Effector memory CD4-positive, alpha-beta T cell (primary cell): ENCODE measurements at regions not wholly inside any gene's neighbourhood (a gene's known extent, or its start where the extent isn't known, plus 50 kb on each side); places are given as distances from the start of the nearest gene placed in this dataset.

ENCODE experiments used
- DNase-seq, 3 donors: peaks; one replicate each; pipeline ENCODE4 v3.0.0-alpha.2; 2020
- H3K27ac ChIP-seq: 2 replicates; pipeline ENCODE4 v1.7.0; 2013; ENCODE audit warnings: mild to moderate bottlenecking, low read length, moderate library complexity; ENCODE audit not compliant: insufficient read depth, poor library complexity, severe bottlenecking
- H3K27me3 ChIP-seq: replicated peaks from 2 replicates; pipeline ENCODE4 v1.7.0; 2013; ENCODE audit warnings: mild to moderate bottlenecking, low read length; ENCODE audit not compliant: insufficient read depth, control insufficient read depth, poor library complexity, severe bottlenecking
- H3K36me3 ChIP-seq: 2 replicates; pipeline ENCODE4 v1.7.0; 2013; ENCODE audit warnings: mild to moderate bottlenecking, low read length, moderate library complexity; ENCODE audit not compliant: control insufficient read depth, insufficient read depth
- H3K4me1 ChIP-seq: 2 replicates; pipeline ENCODE4 v1.7.0; 2013; ENCODE audit warnings: low read length, mild to moderate bottlenecking; ENCODE audit not compliant: control insufficient read depth, insufficient read depth, poor library complexity, severe bottlenecking
- H3K4me3 ChIP-seq: 2 replicates; pipeline ENCODE4 v1.7.0; 2013; ENCODE audit warnings: low read length, low read depth, mild to moderate bottlenecking; ENCODE audit not compliant: insufficient read depth, poor library complexity, severe bottlenecking
- H3K9me3 ChIP-seq: 2 replicates; pipeline ENCODE4 v1.7.0; 2013; ENCODE audit warnings: mild to moderate bottlenecking, low read length, moderate library complexity; ENCODE audit not compliant: control insufficient read depth

- H3K4me3 ChIP-seq, result no peak overlapping the region
- H3K27ac ChIP-seq, result no peak overlapping the region
- H3K4me1 ChIP-seq, result no peaks in the 10 kb centered on the region
- DNase-seq, result no peak
- H3K27me3 ChIP-seq, result no peaks in the 10 kb centered on the region
- H3K36me3 ChIP-seq, result no peaks in the 10 kb centered on the region
- peaks cover 5% of the 10 kb centered on the region for H3K9me3 ChIP-seq
These were observed 1114.0 kb upstream of the GBE1 start for GRCh38 chr3:82875401-82875800.

- H3K27me3 ChIP-seq, result no peaks in the 10 kb centered on the region
- DNase-seq, result no peak
- H3K27ac ChIP-seq, result no peak overlapping the region
- no peak overlapping the region for H3K4me3 ChIP-seq
- no peaks in the 10 kb centered on the region for H3K4me1 ChIP-seq
- no peaks in the 10 kb centered on the region for H3K9me3 ChIP-seq
- no peaks in the 10 kb centered on the region for H3K36me3 ChIP-seq
These were observed 1078.4 kb upstream of the GBE1 start for GRCh38 chr3:82839871-82840270.

DNA sequence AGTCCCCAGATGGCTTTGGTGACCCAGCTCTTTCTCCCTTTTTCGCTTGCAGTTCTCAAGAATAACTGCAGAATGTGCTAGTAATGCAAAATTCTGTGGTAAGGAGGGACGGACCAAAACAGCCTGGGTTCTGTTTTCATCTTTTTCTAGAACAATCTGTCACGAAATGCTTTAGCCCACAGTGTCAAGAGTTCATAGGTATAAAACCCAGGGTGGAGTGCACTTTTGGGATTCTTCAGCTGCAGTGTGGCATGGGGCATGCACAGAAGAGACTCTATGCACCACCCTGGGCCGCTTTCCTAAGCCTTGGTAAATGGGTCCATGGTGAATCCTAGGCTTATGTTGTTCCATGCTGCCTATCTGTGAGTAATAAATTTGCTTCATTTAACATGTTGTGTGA is 1072.7 kb upstream of the GBE1 start:
- H3K27me3 ChIP-seq, result no peaks in the 10 kb centered on the region
- no peak for DNase-seq
- H3K27ac ChIP-seq, result no peak overlapping the region
- no peak overlapping the region for H3K4me3 ChIP-seq
- no peaks in the 10 kb centered on the region for H3K36me3 ChIP-seq
- H3K4me1 ChIP-seq, result no peaks in the 10 kb centered on the region
- no peaks in the 10 kb centered on the region for H3K9me3 ChIP-seq

DNA sequence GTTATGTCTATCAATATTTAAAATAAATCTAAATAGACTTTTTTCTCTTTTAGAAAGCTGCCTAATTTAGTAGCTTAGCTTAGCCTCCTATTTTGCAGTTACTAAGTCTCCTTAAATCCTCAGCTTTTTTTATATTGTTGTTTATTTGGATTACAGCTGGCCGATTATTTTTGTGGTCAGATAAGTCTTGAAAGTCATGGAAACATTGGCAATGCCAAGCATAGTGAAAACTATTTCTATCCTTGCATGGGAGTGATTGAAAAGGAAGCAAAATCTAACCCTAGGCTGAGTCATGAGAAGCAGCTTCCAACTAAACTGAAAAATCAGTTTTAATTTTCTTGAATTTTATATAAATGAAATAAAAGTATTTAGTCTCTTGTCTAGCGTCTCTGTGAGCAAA is 1063.0 kb upstream of the GBE1 start:
- H3K36me3 ChIP-seq, result no peaks in the 10 kb centered on the region
- H3K4me3 ChIP-seq, result no peak overlapping the region
- H3K9me3 ChIP-seq, result no peaks in the 10 kb centered on the region
- no peak for DNase-seq
- no peaks in the 10 kb centered on the region for H3K4me1 ChIP-seq
- H3K27me3 ChIP-seq, result no peaks in the 10 kb centered on the region
- H3K27ac ChIP-seq, result no peak overlapping the region

- H3K27me3 ChIP-seq, result no peaks in the 10 kb centered on the region
- H3K4me3 ChIP-seq, result no peak overlapping the region
- H3K36me3 ChIP-seq, result no peaks in the 10 kb centered on the region
- no peak overlapping the region for H3K27ac ChIP-seq
- no peak for DNase-seq
- no peaks in the 10 kb centered on the region for H3K4me1 ChIP-seq
- no peaks in the 10 kb centered on the region for H3K9me3 ChIP-seq
These were observed 1054.6 kb upstream of the GBE1 start for GRCh38 chr3:82816086-82816485.

GRCh38 chr3:82815417-82816058 is 1054.1 kb upstream of the GBE1 start:
- no peaks in the 10 kb centered on the region for H3K9me3 ChIP-seq
- no peak for DNase-seq
- H3K27ac ChIP-seq, result no peak overlapping the region
- H3K27me3 ChIP-seq, result no peaks in the 10 kb centered on the region
- H3K36me3 ChIP-seq, result no peaks in the 10 kb centered on the region
- H3K4me3 ChIP-seq, result no peak overlapping the region
- H3K4me1 ChIP-seq, result no peaks in the 10 kb centered on the region

GRCh38 chr3:82814660-82815059 is 1053.2 kb upstream of the GBE1 start:
- Histone ChIP-seq H3K4me3 (no peak overlapping the region), H3K36me3 (no peaks in the 10 kb centered on the region), H3K4me1 (no peaks in the 10 kb centered on the region), H3K27me3 (no peaks in the 10 kb centered on the region), H3K27ac (no peak overlapping the region), H3K9me3 (no peaks in the 10 kb centered on the region)
- DNase-seq, result no peak

- Histone ChIP-seq H3K4me1 (no peaks in the 10 kb centered on the region), H3K4me3 (no peak overlapping the region), H3K27me3 (no peaks in the 10 kb centered on the region), H3K9me3 (no peaks in the 10 kb centered on the region), H3K36me3 (no peaks in the 10 kb centered on the region), H3K27ac (no peak overlapping the region)
- DNase-seq, result no peak
These were observed 1046.3 kb upstream of the GBE1 start for GRCh38 chr3:82807781-82808180.

- DNase-seq, result no peak
- Histone ChIP-seq H3K4me3 (no peak overlapping the region), H3K27me3 (no peaks in the 10 kb centered on the region), H3K4me1 (no peaks in the 10 kb centered on the region), H3K27ac (no peak overlapping the region), H3K9me3 (no peaks in the 10 kb centered on the region), H3K36me3 (no peaks in the 10 kb centered on the region)
These were observed 1041.1 kb upstream of the GBE1 start for GRCh38 chr3:82802501-82802900.

GRCh38 chr3:82800248-82800647 is 1038.8 kb upstream of the GBE1 start:
- no peaks in the 10 kb centered on the region for H3K27me3 ChIP-seq
- no peaks in the 10 kb centered on the region for H3K4me1 ChIP-seq
- H3K36me3 ChIP-seq, result no peaks in the 10 kb centered on the region
- H3K27ac ChIP-seq, result no peak overlapping the region
- H3K9me3 ChIP-seq, result no peaks in the 10 kb centered on the region
- no peak overlapping the region for H3K4me3 ChIP-seq
- no peak for DNase-seq
